Neural progenitor cell (in vitro differentiated cells): ENCODE measurements at regions not wholly inside any gene's neighbourhood (a gene's known extent, or its start where the extent isn't known, plus 50 kb on each side); places are given as distances from the start of the nearest gene placed in this dataset.

Source experiments
- DNase-seq: peaks from one replicate; pipeline ENCODE4 v3.0.0-alpha.2; 2016; ENCODE audit warnings: low spot score
- H2AFZ ChIP-seq: fragments of 200-600 bp; sonication (generic); replicated peaks from 2 replicates; pipeline ENCODE4 v1.6.1; 2016; ENCODE audit warnings: antibody characterized with exemption
- H3F3A ChIP-seq: fragments of 200-600 bp; sonication (generic); 2 replicates; pipeline ENCODE4 v1.6.1; 2016; ENCODE audit warnings: antibody characterized with exemption, low read depth
- H3K27ac ChIP-seq: fragments of 200-600 bp; sonication (generic); 2 replicates; pipeline ENCODE4 v1.5.1; 2016; ENCODE audit warnings: mild to moderate bottlenecking
- H3K27me3 ChIP-seq: fragments of 200-600 bp; sonication (generic); 2 replicates; pipeline ENCODE4 v1.6.1; 2016; ENCODE audit warnings: mild to moderate bottlenecking, moderate library complexity
- H3K36me3 ChIP-seq: fragments of 200-600 bp; sonication (generic); 2 replicates; pipeline ENCODE4 v1.5.1; 2016
- H3K4me1 ChIP-seq: fragments of 200-600 bp; sonication (generic); 2 replicates; pipeline ENCODE4 v1.6.1; 2016; ENCODE audit warnings: mixed run types
- H3K4me2 ChIP-seq: fragments of 200-600 bp; sonication (generic); 2 replicates; pipeline ENCODE4 v1.6.1; 2016
- H3K4me3 ChIP-seq: fragments of 200-600 bp; sonication (generic); 2 replicates; pipeline ENCODE4 v1.5.1; 2016
- H3K79me2 ChIP-seq: fragments of 200-600 bp; sonication (generic); 2 replicates; pipeline ENCODE4 v1.6.1; 2016; ENCODE audit warnings: low read depth
- H3K9ac ChIP-seq: fragments of 200-600 bp; sonication (generic); 2 replicates; pipeline ENCODE4 v1.6.1; 2016
- H3K9me3 ChIP-seq: fragments of 200-600 bp; sonication (generic); 2 replicates; pipeline ENCODE4 v1.5.1; 2016; ENCODE audit warnings: low read depth
- H4K20me1 ChIP-seq: fragments of 200-600 bp; sonication (generic); 2 replicates; pipeline ENCODE4 v1.6.1; 2016; ENCODE audit warnings: low read depth
- H3K27ac Mint-ChIP-seq: 3 replicates; pipeline ENCODE4 v1.8.0; 2021; ENCODE audit warnings: mixed read lengths
- H3K27me3 Mint-ChIP-seq: 2 replicates; pipeline ENCODE4 v1.8.0; 2022; ENCODE audit warnings: low read depth, mild to moderate bottlenecking, inconsistent platforms, moderate library complexity, mixed read lengths; ENCODE audit not compliant: insufficient read depth
- H3K36me3 Mint-ChIP-seq: 3 replicates; pipeline ENCODE4 v1.8.0; 2021; ENCODE audit warnings: mixed read lengths
- H3K4me1 Mint-ChIP-seq: 3 replicates; pipeline ENCODE4 v1.8.0; 2021; ENCODE audit warnings: mixed read lengths
- H3K4me3 Mint-ChIP-seq: 3 replicates; pipeline ENCODE4 v1.8.0; 2021; ENCODE audit warnings: mild to moderate bottlenecking, moderate library complexity, mixed read lengths
- H3K9me3 Mint-ChIP-seq: 3 replicates; pipeline ENCODE4 v1.8.0; 2020; ENCODE audit warnings: mixed read lengths
- EZH2 ChIP-seq: fragments of 200-600 bp; sonication (generic); IDR thresholded peaks from 2 replicates; pipeline ENCODE4 v1.6.1; 2017; ENCODE audit warnings: antibody characterized with exemption, mild to moderate bottlenecking, moderate library complexity
- EZH2phosphoT487 ChIP-seq: fragments of 200-600 bp; sonication (generic); IDR thresholded peaks from 2 replicates; pipeline ENCODE4 v1.6.1; 2017; ENCODE audit warnings: antibody characterized with exemption
- TF ChIP-seq, protein P1 (sequence below): fragments of 200-600 bp; sonication (generic); IDR thresholded peaks from 2 replicates; pipeline ENCODE4 v1.5.1; 2017; ENCODE audit warnings: antibody characterized with exemption, mild to moderate bottlenecking

DNA sequence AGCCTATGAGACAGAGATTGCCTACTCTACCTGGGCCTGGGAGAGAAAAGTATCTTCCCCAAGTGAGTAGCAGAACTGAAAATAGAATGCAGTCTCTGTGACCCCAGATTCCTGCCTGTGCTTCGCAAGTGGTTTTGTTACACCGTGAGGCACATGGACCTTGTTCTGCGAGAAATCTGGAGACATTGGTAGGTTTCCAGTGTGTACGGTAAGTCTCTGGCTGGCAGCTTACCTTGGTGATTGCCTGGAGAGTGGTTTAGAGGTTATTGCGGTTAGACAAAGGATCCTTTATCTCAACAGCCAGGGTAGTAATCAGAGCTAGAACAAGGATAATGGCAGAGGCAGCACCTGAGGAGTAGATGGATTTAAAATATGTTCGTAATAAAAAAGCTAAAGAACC is 606.0 kb upstream of the GCFC2 start:
- H3K27me3 ChIP-seq = no peaks in the 10 kb centered on the region
- H3K27ac ChIP-seq = no peak overlapping the region
- no peaks in the 10 kb centered on the region for H3K27me3 Mint-ChIP-seq
- no peaks in the 10 kb centered on the region for H4K20me1 ChIP-seq
- no peak for DNase-seq
- peaks cover 3% of the 10 kb centered on the region for H3K4me1 Mint-ChIP-seq
- no peaks in the 10 kb centered on the region for H3K9me3 ChIP-seq
- H3K4me3 ChIP-seq = no peak overlapping the region
- no peaks in the 10 kb centered on the region for H3F3A ChIP-seq
- no peak overlapping the region for H3K27ac Mint-ChIP-seq
- no peaks in the 10 kb centered on the region for H3K36me3 Mint-ChIP-seq
- H3K36me3 ChIP-seq = no peaks in the 10 kb centered on the region
- H3K4me3 Mint-ChIP-seq = no peak overlapping the region
- H3K4me1 ChIP-seq = no peaks in the 10 kb centered on the region
- no peak overlapping the region for H3K9ac ChIP-seq
- no peaks in the 10 kb centered on the region for H3K9me3 Mint-ChIP-seq
- no peak for TF ChIP-seq EZH2
- TF ChIP-seq, protein P1, sequence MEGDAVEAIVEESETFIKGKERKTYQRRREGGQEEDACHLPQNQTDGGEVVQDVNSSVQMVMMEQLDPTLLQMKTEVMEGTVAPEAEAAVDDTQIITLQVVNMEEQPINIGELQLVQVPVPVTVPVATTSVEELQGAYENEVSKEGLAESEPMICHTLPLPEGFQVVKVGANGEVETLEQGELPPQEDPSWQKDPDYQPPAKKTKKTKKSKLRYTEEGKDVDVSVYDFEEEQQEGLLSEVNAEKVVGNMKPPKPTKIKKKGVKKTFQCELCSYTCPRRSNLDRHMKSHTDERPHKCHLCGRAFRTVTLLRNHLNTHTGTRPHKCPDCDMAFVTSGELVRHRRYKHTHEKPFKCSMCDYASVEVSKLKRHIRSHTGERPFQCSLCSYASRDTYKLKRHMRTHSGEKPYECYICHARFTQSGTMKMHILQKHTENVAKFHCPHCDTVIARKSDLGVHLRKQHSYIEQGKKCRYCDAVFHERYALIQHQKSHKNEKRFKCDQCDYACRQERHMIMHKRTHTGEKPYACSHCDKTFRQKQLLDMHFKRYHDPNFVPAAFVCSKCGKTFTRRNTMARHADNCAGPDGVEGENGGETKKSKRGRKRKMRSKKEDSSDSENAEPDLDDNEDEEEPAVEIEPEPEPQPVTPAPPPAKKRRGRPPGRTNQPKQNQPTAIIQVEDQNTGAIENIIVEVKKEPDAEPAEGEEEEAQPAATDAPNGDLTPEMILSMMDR = no peak
- no peak for TF ChIP-seq EZH2phosphoT487
- H3K79me2 ChIP-seq = no peaks in the 10 kb centered on the region
- no peak overlapping the region for H3K4me2 ChIP-seq
- H2AFZ ChIP-seq = no peak overlapping the region

DNA sequence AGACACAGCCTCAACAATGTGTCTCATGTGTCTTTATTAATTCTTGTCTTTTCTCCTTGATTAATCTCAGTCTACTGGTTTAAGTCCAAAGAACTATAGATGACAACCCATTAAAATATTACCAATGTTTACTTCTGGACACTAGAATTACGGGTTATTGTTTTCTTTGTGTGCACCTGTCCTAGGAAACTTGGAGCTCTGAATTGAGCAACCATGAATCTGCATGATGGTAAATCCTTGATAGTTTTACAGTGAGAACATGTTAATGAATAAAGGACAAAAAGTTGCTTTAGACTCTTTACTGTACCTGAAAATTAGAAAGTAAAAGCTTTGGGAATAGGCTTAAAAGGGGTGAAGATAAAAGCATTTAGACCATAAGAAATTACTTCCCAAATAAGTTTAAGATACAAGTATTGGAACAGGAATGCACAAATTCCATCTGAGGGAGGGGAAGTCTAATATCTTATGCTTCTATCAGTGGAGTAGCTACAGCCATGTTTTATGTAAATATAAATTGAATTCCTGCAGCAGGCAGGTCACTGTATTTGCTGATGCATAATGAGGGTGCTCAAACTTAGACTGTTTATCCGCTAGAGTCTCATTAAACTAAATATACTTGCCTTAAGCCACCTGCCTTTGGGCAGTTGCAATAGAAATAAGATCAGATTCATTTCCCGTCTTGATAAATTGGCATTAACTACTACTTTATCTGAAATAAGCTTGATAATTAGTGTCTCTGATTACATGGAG is 603.7 kb upstream of the GCFC2 start:
- H3K79me2 ChIP-seq = no peaks in the 10 kb centered on the region
- no peak overlapping the region for H3K4me3 ChIP-seq
- no peaks in the 10 kb centered on the region for H3K9me3 ChIP-seq
- no peak overlapping the region for H2AFZ ChIP-seq
- Mint-ChIP-seq H3K27ac (no peak overlapping the region), H3K27me3 (peaks cover 2% of the 10 kb centered on the region), H3K9me3 (no peaks in the 10 kb centered on the region), H3K4me1 (peaks cover 3% of the 10 kb centered on the region), H3K36me3 (no peaks in the 10 kb centered on the region), H3K4me3 (no peak overlapping the region)
- no peaks in the 10 kb centered on the region for H3K36me3 ChIP-seq
- no peaks in the 10 kb centered on the region for H4K20me1 ChIP-seq
- H3K4me2 ChIP-seq = no peak overlapping the region
- DNase-seq = no peak
- H3K27me3 ChIP-seq = no peaks in the 10 kb centered on the region
- no peaks in the 10 kb centered on the region for H3K4me1 ChIP-seq
- TF ChIP-seq, protein P1 = no peak
- no peak for TF ChIP-seq EZH2
- TF ChIP-seq EZH2phosphoT487 = no peak
- no peaks in the 10 kb centered on the region for H3F3A ChIP-seq
- H3K9ac ChIP-seq = no peak overlapping the region
- H3K27ac ChIP-seq = no peak overlapping the region

DNA sequence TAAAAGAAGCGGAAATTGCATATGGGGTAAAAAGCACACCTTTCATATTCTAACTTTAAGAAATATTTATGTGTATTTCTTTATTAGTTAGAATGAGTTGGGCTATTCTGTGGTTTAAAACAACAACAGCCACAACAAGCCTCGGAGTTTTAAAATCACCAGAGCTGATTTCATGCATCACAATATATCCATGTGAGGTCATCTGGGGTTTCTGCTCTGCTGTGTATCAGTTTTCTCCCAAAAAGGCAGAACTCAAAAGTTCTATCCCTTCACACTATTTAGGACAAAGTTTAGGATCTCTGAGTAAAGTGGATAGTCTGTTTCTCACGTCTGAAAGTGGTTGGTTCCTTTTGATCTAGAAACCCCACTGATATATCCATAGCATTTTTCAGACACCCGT is 601.5 kb upstream of the GCFC2 start:
- no peaks in the 10 kb centered on the region for H3K36me3 Mint-ChIP-seq
- H3K9ac ChIP-seq = no peak overlapping the region
- TF ChIP-seq EZH2phosphoT487 = no peak
- TF ChIP-seq EZH2 = no peak
- TF ChIP-seq, protein P1 = no peak
- no peaks in the 10 kb centered on the region for H3K36me3 ChIP-seq
- H2AFZ ChIP-seq = no peak overlapping the region
- no peaks in the 10 kb centered on the region for H3F3A ChIP-seq
- H3K27ac Mint-ChIP-seq = no peak overlapping the region
- no peak overlapping the region for H3K4me3 ChIP-seq
- no peaks in the 10 kb centered on the region for H3K27me3 ChIP-seq
- peaks cover 2% of the 10 kb centered on the region for H3K27me3 Mint-ChIP-seq
- H3K79me2 ChIP-seq = no peaks in the 10 kb centered on the region
- no peaks in the 10 kb centered on the region for H4K20me1 ChIP-seq
- H3K4me3 Mint-ChIP-seq = no peak overlapping the region
- no peaks in the 10 kb centered on the region for H3K4me1 ChIP-seq
- DNase-seq = no peak
- no peak overlapping the region for H3K4me2 ChIP-seq
- H3K27ac ChIP-seq = no peak overlapping the region
- no peaks in the 10 kb centered on the region for H3K9me3 ChIP-seq
- H3K9me3 Mint-ChIP-seq = no peaks in the 10 kb centered on the region
- peaks cover 3% of the 10 kb centered on the region for H3K4me1 Mint-ChIP-seq
